Nephron progenitor cell (in vitro differentiated cells): ENCODE measurements at regions not wholly inside any gene's neighbourhood (a gene's known extent, or its start where the extent isn't known, plus 50 kb on each side); places are given as distances from the start of the nearest gene placed in this dataset.

Source experiments
- DNase-seq: peaks from one replicate; pipeline ENCODE4 v3.0.0; 2021
- H3K27ac Mint-ChIP-seq: 2 replicates; pipeline ENCODE4 v1.8.0; 2021; ENCODE audit warnings: mild to moderate bottlenecking, moderate library complexity, mixed read lengths
- H3K27me3 Mint-ChIP-seq: 2 replicates; pipeline ENCODE4 v1.8.0; 2021; ENCODE audit warnings: mild to moderate bottlenecking, low read depth, mixed read lengths; ENCODE audit not compliant: poor library complexity
- H3K36me3 Mint-ChIP-seq: 2 replicates; pipeline ENCODE4 v1.8.0; 2021; ENCODE audit warnings: low read depth, mixed read lengths
- H3K4me1 Mint-ChIP-seq: 2 replicates; pipeline ENCODE4 v1.8.0; 2021; ENCODE audit warnings: mixed read lengths
- H3K4me3 Mint-ChIP-seq: 2 replicates; pipeline ENCODE4 v1.8.0; 2021; ENCODE audit warnings: mild to moderate bottlenecking, moderate library complexity, mixed read lengths
- H3K9me3 Mint-ChIP-seq: 2 replicates; pipeline ENCODE4 v1.8.0; 2021; ENCODE audit warnings: mild to moderate bottlenecking, moderate library complexity, mixed read lengths
- TF ChIP-seq, protein P1 (sequence below): fragments of 200-600 bp; sonication (generic); IDR thresholded peaks from 2 replicates; pipeline ENCODE4 v1.5.0; 2021; ENCODE audit warnings: antibody characterized with exemption

DNA sequence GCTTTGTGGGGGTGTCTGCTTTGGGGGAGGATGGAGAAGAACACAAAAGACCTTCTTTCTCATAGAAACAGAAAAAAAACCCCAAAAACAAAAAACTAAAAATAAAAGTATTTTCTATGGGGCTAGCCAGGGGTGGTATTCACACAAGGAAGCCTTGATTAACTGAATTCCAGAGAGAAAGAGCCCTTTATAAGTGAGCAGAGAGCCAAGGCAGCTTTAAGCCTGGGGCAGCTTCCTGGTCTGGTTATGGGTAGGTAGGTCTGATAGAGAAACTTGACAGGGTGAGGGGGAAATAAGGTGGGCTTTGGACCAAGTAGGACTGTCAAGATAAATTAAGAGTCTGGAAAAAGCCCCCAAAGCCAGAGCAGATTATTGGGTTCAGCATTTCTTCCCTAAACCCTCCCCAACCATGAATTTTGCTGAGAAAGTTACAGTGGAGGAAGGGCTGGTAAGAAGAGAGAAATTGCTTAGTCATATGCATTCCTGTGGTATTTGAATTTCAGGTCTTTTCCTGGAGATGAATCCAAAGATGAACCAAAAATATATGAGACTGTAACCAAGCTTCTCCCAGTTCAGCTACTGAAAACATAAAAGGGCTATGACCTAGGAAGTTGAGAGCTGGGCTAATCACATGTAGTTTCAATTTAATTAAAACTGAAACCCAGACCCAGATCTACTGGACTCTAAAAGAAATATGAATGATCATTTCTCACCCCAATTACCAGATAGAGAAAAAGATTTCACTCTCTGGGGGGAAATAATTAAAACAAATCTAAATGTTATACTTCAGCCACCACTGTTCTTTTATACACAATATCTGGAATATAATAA is 144.8 kb downstream of the TBC1D30 start:
- DNase-seq, result no peak
- Mint-ChIP-seq H3K9me3 (peaks cover 24% of the 10 kb centered on the region), H3K27ac (no peak overlapping the region), H3K4me1 (no peaks in the 10 kb centered on the region), H3K36me3 (peaks cover 2% of the 10 kb centered on the region), H3K4me3 (no peak overlapping the region), H3K27me3 (peaks cover 10% of the 10 kb centered on the region)
- TF ChIP-seq, protein P1, sequence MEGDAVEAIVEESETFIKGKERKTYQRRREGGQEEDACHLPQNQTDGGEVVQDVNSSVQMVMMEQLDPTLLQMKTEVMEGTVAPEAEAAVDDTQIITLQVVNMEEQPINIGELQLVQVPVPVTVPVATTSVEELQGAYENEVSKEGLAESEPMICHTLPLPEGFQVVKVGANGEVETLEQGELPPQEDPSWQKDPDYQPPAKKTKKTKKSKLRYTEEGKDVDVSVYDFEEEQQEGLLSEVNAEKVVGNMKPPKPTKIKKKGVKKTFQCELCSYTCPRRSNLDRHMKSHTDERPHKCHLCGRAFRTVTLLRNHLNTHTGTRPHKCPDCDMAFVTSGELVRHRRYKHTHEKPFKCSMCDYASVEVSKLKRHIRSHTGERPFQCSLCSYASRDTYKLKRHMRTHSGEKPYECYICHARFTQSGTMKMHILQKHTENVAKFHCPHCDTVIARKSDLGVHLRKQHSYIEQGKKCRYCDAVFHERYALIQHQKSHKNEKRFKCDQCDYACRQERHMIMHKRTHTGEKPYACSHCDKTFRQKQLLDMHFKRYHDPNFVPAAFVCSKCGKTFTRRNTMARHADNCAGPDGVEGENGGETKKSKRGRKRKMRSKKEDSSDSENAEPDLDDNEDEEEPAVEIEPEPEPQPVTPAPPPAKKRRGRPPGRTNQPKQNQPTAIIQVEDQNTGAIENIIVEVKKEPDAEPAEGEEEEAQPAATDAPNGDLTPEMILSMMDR, result no peak

DNA sequence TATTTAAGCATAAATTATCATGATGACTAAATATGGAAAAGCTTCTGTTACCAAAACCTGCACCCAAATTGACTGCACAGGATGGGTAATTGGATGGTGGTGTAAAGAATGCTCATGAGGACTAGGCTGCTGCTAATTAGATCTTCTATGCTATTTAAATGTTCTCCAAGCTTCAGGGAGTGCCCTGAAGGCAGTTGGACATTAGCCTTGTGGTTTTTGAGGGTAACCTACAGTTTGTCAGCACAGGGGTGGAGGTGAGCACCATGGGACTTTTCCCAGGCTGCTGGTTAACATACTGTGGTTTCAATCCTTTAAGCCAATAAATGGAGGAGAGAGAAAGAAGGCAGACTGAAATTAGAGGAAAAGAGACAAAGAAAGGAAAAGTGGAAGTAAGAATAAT is 145.0 kb downstream of the WIF1 start:
- no peak overlapping the region for H3K4me3 Mint-ChIP-seq
- no peak for DNase-seq
- no peaks in the 10 kb centered on the region for H3K4me1 Mint-ChIP-seq
- H3K27me3 Mint-ChIP-seq, result no peaks in the 10 kb centered on the region
- TF ChIP-seq, protein P1, result no peak
- peaks cover 30% of the 10 kb centered on the region for H3K9me3 Mint-ChIP-seq
- H3K36me3 Mint-ChIP-seq, result no peaks in the 10 kb centered on the region
- no peak overlapping the region for H3K27ac Mint-ChIP-seq

DNA sequence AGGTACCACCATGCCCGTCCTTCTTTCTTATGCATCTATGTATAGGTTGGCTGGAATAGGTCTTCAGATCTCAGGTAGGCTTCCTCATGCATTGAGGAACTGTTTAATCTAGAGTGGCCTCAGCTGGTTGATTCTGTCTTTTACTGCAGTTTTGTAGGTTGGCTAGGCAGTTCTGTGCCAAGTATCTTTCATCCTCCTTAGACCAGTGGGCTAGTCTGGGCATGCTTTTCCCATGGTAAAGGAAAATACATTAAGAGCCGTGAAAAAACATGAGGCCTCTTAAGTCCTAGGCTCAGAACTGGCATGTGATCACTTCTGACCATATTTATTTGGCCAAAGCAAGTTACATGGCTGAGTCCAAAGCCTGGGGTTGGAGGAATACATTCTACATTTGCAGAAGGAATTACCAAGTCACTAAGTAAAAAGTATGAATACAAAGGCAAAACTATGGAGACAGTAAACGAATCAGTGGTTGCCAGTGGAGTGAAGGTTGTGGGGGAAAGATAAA is 137.3 kb downstream of the WIF1 start:
- DNase-seq, result no peak
- Mint-ChIP-seq H3K27ac (no peak overlapping the region), H3K27me3 (peaks cover 3% of the 10 kb centered on the region), H3K4me1 (no peaks in the 10 kb centered on the region), H3K36me3 (no peaks in the 10 kb centered on the region), H3K4me3 (no peak overlapping the region), H3K9me3 (peaks cover 33% of the 10 kb centered on the region)
- TF ChIP-seq, protein P1, result no peak

DNA sequence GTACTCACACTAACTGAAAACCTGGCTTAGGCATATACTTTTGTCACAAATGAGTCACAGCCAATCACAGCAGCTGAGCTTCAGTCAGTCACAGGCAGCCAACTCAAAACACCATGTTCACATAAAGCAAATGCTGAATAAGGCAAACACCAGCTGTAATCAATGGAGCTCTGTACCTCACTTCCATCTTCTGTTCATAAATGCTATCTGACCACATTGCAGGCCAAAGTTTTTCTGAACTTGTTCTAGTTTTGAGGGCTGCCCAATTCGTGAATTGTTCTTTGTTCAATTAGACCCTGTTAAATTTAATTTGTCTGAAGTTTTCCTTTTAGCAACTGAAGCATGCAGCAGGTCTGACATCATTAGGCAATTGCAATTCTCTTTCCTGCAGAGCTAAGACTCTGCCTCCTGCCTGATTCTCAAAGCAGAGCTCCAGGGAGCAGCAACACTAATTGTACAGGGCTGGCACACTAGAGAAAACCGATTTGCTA is 129.9 kb downstream of the WIF1 start:
- Mint-ChIP-seq H3K4me1 (peaks cover 6% of the 10 kb centered on the region), H3K27ac (no peak overlapping the region), H3K36me3 (no peaks in the 10 kb centered on the region), H3K4me3 (no peak overlapping the region), H3K27me3 (peaks cover 3% of the 10 kb centered on the region), H3K9me3 (peaks cover 20% of the 10 kb centered on the region)
- DNase-seq, result no peak
- TF ChIP-seq, protein P1, result no peak

DNA sequence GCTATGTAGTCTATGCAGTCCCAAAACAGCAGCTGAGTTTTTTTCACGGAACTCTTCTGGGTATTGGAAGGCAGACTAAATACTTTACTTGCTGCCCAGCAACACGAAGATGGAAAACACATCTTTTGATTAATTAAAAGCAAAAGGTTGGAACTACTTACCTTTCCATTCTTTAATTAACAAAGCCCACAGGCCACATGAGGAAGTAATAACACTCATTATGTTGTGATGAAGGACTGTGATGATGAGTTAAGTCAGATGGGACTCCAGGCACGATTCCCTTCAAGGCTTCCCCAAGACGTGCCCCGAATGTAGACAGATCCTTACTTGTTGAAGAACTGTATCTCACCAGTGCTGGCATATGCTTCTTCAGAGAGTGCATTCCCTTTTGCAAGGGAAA is 129.0 kb downstream of the WIF1 start:
- Mint-ChIP-seq H3K9me3 (peaks cover 20% of the 10 kb centered on the region), H3K27ac (no peak overlapping the region), H3K27me3 (peaks cover 3% of the 10 kb centered on the region), H3K4me1 (peaks cover 6% of the 10 kb centered on the region), H3K4me3 (no peak overlapping the region), H3K36me3 (no peaks in the 10 kb centered on the region)
- TF ChIP-seq, protein P1, result no peak
- DNase-seq, result no peak
